ENCODE measurements at regions not wholly inside any gene's neighbourhood (a gene's known extent, or its start where the extent isn't known, plus 50 kb on each side); places are given as distances from the start of the nearest gene placed in this dataset.
A peak's percentile ranks its signal among the peaks of the same experiment; 100 is the strongest.

DNA sequence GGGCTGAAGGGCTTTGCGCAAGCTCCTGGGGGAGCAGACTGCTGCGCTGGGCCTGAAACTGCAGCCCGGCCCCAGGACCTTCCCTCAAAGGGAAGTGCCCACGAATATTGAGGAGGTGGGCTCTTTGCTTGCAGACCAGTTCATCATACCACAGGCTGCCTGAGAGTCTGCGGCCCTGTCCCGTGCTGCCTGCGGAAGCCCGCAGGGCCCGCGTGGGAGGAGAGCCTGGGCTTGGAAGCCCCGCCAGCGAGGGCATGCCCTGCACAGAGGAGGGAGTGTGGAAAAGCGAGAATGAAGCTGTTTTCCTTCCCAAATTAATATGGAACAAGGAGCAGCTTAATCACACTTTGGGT lies 83.6 kb upstream of the MKI67 start (continued):
- TF ChIP-seq GABPA (IDR thresholded peaks at IDR 0.05; ENCODE audit: low read depth): no peak

DNA sequence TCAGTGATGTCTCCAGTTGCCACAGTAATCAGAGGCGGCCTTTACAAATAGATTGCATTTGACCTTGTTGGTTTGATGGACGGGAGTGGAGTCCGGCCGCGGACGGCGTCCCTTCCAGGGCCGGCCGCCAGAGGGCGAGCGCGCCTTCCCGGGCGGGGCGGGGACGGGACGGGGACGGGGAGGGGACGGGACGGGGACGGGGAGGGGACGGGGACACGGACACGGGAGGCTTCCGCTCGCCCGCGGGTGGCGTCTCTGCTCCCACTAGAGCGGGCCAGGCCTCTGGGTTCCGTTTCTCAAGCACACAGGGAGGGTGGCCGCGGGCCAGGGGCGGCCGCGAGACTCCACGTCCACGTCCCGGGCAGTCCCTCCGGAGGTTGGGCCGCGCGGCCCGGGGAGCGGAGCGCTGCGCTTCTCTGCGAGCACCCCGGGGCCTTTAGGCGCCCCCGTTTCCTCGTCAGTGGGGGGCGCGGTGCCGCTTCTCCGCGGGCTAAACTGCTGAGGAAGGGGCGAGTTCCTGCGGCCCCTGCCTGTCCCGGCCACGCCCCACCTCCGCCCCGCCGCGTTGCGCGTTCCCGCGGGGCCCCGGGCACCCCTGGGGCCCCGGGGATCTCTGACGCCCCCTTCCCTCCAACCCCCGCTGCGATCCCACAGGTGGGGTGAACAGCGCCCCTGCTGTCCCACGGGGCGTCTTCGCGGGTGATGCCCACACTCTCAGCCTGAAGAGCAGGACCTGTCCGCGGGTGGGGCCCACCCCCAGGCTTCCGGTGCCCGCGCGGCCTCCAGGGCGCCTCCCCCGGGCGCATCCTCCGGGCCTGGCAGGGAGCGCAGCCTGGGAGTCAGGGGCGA lies 84.2 kb upstream of the MKI67 start:
- Histone ChIP-seq H3K27ac (ENCODE audit: low read depth in 2 of 2, low read length in 1 of 2) (peak overlapping the region in 1 of 2 experiments; percentile 47; a peak in 1 of 4 replicates), H2AFZ (ENCODE audit: low read depth) (no peak overlapping the region), H3F3A (replicated peaks; ENCODE audit: insufficient read depth) (no peaks in the 10 kb centered on the region), H4K20me1 (ENCODE audit: insufficient read depth) (no peaks in the 10 kb centered on the region), H3K9ac (no peak overlapping the region), H3K9me3 (no peaks in the 10 kb centered on the region), H3K4me3 (ENCODE audit: low read depth in 2 of 2, low read length in 1 of 2) (peak overlapping the region in 1 of 2 experiments; percentile 48; a peak in 3 of 4 replicates), H3K4me2 (peak overlapping the region; percentile 15; the same call in 1 of the 2 replicates), H3K36me3 (replicated peaks in 1 of 2; ENCODE audit: control insufficient read depth in 1 of 2, insufficient read depth in 2 of 2, low read length in 1 of 2) (no peaks in the 10 kb centered on the region), H3K4me1 (ENCODE audit: control insufficient read depth in 1 of 2, insufficient read depth in 2 of 2, low read depth in 1 of 2, low read length in 1 of 2) (peaks cover 0 to 14% of the 10 kb centered on the region in 2 experiments; a peak in 1 of 4 replicates), H3K79me2 (ENCODE audit: insufficient read depth) (no peaks in the 10 kb centered on the region), H3K9me2 (no peaks in the 10 kb centered on the region), H3K27me3 (ENCODE audit: insufficient read depth) (no peaks in the 10 kb centered on the region)
- DNase-seq: peak; percentile 87
- ChIA-PET POLR2A (no interaction called here), CTCF (interaction anchor here (0.6 to 4.4 kb wide), 17 partner anchors 11 to 139 kb away, joined by 3 to 64 read pairs (median 6); no protein-coding TSS in a partner anchor)
- TF ChIP-seq, protein P1, sequence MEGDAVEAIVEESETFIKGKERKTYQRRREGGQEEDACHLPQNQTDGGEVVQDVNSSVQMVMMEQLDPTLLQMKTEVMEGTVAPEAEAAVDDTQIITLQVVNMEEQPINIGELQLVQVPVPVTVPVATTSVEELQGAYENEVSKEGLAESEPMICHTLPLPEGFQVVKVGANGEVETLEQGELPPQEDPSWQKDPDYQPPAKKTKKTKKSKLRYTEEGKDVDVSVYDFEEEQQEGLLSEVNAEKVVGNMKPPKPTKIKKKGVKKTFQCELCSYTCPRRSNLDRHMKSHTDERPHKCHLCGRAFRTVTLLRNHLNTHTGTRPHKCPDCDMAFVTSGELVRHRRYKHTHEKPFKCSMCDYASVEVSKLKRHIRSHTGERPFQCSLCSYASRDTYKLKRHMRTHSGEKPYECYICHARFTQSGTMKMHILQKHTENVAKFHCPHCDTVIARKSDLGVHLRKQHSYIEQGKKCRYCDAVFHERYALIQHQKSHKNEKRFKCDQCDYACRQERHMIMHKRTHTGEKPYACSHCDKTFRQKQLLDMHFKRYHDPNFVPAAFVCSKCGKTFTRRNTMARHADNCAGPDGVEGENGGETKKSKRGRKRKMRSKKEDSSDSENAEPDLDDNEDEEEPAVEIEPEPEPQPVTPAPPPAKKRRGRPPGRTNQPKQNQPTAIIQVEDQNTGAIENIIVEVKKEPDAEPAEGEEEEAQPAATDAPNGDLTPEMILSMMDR (IDR thresholded peaks at IDR 0.05): peak; percentile 48
- TF ChIP-seq YY1 (IDR thresholded peaks at IDR 0.05; ENCODE audit: low read depth) (no peak), GATA2 (CRISPR knock-in tag; IDR thresholded peaks at IDR 0.05) (no peak), TAF1 (IDR thresholded peaks at IDR 0.05; ENCODE audit: borderline replicate concordance, low read depth, low read length) (no peak), NRF1 (IDR thresholded peaks at IDR 0.05; ENCODE audit: low read depth, low read length) (no peak), MEF2A (IDR thresholded peaks at IDR 0.05; ENCODE audit: borderline replicate concordance, low read depth) (no peak), FOSL2 (IDR thresholded peaks at IDR 0.05; ENCODE audit: borderline replicate concordance, low read depth) (no peak), RAD21 (IDR thresholded peaks at IDR 0.05; ENCODE audit: low read length) (0 out of 2 replicates have a peak, but pooled peaks have one; percentile 10), TEAD4 (IDR thresholded peaks at IDR 0.05; ENCODE audit: borderline replicate concordance, insufficient read depth) (no peak)
- TF ChIP-seq, protein P2, sequence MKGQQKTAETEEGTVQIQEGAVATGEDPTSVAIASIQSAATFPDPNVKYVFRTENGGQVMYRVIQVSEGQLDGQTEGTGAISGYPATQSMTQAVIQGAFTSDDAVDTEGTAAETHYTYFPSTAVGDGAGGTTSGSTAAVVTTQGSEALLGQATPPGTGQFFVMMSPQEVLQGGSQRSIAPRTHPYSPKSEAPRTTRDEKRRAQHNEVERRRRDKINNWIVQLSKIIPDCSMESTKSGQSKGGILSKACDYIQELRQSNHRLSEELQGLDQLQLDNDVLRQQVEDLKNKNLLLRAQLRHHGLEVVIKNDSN (IDR thresholded peaks at IDR 0.05; ENCODE audit: borderline replicate concordance, low read depth): no peak
- TF ChIP-seq, protein P3, sequence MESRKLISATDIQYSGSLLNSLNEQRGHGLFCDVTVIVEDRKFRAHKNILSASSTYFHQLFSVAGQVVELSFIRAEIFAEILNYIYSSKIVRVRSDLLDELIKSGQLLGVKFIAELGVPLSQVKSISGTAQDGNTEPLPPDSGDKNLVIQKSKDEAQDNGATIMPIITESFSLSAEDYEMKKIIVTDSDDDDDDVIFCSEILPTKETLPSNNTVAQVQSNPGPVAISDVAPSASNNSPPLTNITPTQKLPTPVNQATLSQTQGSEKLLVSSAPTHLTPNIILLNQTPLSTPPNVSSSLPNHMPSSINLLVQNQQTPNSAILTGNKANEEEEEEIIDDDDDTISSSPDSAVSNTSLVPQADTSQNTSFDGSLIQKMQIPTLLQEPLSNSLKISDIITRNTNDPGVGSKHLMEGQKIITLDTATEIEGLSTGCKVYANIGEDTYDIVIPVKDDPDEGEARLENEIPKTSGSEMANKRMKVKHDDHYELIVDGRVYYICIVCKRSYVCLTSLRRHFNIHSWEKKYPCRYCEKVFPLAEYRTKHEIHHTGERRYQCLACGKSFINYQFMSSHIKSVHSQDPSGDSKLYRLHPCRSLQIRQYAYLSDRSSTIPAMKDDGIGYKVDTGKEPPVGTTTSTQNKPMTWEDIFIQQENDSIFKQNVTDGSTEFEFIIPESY (IDR thresholded peaks at IDR 0.05; ENCODE audit: borderline replicate concordance, low read depth): no peak
- WGBS (ENCODE audit: low lambda C conversion rate): 46% methylated on average over 30 of the region's 91 CpGs
